Limb (tissue), 2 donors: ENCODE measurements at regions not wholly inside any gene's neighbourhood (a gene's known extent, or its start where the extent isn't known, plus 50 kb on each side); places are given as distances from the start of the nearest gene placed in this dataset.
"Not testable (repeated sequence)": the region's sequence is repeated elsewhere in the genome, so short reads cannot be mapped to it uniquely, and the experiment has no call there.

ENCODE experiments used
- DNase-seq, 2 donors: peaks; one replicate each; pipeline ENCODE4 v3.0.0-alpha.2; 2016; ENCODE audit errors: extremely low spot score in 2 of 2

DNA sequence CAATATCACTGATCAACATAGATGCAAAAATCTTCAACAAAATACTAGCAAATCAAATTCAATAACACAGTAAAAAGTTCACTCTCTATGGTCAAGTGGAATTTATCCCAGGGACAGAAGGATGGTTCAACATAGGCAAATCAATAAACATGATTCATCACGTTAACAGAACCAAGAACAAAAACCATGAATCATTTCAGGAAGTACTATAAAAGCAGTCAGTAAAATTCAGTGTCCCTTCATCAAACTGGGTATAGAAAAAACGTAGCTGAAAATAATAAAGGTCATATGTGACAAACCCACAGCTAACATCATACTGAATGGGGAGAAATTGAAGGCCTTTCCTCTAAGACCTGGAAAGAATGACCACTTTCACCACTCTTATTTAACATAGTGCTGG is 172.1 kb downstream of the POLR2M start:
- DNase-seq = no peak

DNA sequence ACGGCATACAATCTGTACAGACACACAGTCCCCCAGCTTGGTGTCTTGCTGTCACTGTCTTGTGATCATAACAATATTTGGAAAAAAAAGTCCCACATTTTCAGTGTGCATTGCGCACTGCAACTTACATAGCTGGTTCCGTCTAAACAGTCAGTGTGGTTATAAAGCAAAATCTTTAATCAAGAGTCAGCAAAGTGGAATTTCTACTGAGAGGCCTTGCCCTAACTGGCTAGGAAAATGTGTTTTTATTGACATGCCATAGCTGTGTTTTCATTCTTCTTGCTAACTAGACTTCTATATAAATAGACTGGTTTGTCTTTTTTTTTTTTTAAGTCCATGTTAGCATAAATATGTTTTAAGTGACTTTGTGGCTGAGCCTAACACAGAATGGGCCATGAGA is 174.8 kb downstream of the POLR2M start:
- DNase-seq = no peak

DNA sequence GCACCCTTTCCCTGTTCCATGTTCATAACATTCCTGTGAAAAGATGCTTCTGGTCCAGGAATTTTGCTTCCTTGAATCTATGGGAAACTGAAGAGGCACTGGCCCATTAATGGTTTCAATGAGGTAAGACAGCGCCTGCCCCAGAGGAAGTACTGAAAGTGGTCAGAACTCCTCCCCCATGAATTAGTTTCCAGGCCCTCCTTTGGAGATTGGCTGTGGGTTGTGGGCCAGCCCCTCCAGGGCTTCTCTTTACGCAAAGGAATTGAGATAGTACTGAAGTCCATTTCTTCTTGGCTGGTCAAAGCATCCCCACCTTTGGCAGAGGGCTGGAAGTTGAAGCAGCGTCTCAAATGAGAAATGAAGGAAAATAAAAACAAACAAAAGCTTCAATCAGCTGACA is 175.5 kb downstream of the POLR2M start:
- DNase-seq = no peak

DNA sequence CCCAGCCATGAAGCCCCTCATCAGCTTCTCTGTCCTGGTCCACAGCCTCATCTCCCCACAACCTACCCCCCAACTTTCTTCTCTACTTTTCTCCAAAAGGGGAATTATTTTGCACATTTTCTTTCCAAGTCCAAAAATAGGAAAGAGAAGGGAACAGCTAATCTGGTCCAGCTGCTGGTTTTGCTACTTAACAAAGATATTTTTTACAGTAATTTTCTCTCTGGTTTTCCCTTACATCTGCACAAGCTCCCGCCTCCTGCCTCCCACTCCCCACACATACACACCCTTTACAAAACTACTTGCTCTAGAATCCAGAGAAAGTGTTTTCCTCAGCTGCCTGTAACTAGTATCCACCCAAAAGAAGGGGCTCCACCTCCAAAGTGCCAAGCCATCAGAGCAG is 177.2 kb downstream of the POLR2M start:
- DNase-seq = peak in 1 of 2 donors; percentile 58

DNA sequence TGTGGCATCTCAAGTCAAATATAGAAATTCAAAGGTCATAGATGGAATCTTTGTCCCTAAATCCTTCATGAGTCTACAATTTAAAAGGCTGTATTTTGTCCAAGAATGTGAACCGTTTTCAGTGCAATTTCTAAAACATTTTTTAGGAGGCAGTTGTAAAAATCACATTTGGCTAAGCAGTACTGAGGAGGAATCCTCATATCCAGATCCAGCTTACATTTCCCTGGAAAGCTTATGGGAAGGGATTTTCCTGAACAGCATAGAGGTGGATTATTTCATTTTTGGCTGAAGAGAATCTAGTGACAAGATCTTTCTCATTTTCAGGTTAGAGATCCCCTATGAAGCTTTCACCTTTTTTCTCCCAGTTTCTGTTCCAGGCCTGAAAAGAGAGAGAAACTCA is 178.4 kb downstream of the POLR2M start:
- no peak for DNase-seq

DNA sequence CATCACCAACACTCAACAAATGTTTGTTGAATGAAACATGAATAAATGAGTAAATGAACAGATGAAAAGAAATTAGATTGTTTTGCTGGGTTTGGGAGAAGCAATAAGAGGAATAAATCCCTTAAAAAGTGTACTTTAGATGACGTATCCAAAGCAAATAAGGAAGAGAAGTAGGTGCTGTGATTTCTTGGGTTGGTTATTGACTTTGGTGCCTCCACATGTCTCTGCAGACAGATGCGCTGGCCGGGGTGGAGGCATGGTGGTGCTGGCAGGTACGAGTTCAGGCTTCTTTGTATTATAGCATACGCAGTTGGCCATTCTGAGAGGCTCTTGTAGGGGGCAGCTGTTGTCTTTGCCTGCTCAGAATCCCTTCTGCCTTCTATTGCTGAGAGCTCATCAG is 178.9 kb downstream of the POLR2M start:
- DNase-seq = no peak

DNA sequence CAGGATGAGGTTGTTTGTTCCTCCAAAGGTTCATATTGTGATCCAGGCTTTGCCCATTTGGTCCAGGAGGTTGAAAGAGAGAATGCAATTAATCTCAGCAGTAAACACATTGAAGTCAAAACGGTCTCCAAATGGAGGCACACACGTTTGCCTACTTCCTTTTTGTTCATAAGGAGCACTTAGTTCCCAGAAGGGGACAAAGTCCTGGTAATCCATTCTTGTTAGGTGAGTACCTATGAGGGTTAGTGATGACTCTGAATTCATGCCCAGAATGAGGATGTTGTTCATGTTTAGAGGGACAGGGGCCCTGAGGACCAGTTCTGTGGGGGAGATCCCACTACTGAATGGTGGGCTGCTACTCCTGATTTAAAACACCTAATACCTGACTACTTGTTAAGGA is 177.7 kb downstream of the ALDH1A2 start:
- DNase-seq = no peak

DNA sequence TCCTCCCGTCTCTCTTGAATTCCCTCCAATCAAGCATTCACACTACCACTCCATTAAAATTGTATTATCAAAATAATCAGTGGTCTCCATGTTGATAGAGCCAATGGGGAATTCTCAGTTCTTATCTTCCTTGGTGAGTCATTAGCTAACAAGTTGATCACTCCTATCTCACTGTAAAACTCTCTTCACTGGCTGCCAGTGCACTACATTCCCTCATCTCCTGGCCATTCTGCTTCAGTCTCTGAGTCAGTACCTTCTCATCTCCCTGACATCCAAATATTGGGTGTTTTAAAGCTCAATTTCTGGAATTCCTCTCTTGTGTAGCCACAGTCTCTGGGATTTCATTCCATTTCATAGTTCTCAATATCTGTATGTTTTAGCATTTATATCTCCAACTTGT is 175.2 kb downstream of the ALDH1A2 start:
- no peak for DNase-seq

DNA sequence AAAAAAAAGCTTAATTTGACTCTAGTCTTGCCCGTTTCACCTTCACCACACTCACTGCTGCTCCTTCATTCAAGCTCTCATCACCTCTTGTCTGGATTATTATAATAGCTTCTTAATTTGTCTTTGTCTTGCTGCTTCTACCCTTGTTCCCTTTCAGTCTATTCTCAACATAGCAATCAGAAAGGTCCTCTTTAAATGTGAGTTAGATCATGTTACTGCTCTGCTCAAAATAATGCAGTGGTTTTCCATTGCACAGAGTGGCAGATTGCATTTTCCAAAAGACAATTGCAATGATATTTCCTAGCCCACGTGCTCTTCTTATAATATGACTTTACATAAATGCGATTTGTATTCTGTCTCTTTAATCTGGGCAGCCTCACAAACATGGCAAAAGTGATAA is 174.6 kb downstream of the ALDH1A2 start:
- no peak for DNase-seq

DNA sequence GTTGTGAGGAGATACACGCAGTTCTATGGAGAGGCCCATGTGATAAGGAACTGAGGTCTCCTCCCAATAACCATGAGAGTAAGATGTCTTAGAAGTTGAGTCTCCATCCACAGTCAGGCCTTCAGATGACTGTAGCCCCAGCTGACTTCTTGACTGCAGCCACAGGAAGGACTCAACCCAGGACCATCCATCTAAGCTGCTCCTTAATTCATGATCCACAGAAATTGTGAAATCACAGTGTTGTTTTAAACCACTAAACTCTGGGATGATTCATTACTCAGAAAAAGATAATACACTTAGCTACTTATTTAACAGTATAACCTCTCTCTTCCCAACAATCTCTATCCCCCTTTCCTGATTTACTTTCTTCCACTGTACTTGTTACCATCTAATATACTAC is 173.3 kb downstream of the ALDH1A2 start:
- DNase-seq = no peak

DNA sequence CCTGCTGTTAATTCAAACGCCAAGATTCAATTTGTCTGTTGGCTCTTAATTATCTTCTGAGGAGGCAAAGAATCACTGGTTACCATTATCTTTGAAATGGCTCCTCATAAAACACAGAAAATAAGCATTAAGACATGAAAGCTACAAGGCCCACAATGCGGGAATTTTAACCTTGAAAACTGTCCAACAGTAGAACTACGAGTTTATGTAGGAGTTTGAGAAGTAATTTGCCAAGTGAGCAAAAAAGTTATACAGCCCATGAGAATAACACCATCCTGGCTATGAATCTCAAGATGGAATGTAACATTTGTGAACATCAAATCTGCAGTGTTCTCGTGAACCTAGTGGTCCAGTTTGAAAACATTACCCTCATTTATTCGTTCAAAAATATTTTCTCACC is 172.5 kb downstream of the ALDH1A2 start:
- DNase-seq = no peak

DNA sequence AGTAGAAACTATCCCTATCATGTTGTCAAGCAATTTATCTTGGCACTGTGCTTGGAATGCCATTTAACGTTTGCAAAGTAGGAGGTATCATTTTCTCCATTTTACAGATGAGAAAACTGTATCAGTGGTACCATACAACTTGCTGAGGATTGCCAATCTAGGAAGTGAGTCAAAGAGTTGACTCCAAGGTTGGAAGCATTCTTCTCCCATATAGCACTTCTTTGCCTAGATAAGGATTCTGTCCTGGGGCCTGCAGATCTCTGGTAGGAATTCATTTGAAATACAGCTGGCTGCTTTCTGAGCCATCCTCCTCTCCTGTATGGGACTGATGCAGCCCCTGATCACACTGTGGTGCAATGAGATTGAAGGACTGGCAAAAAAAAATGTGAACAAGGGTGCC is 170.2 kb downstream of the ALDH1A2 start:
- no peak for DNase-seq

DNA sequence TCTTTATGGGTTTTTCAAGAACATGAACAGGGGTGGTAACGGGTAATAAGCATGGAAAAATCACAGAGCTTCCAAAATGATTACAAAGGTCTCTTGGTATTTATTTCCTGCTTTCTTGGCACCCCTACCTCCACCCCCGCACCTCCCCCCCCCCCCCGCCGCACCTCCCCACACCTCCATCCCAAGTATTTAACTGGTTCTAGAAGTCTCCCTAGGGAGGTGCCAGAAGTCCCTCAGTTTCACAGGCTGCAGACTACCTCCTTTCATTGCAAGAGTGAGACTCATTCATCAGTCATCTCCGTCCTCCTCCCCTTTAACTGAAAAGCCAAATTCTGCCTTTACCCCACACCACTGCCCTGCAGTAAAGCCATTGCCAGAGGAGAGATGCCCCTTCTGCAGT is 169.4 kb downstream of the ALDH1A2 start:
- DNase-seq = no peak

DNA sequence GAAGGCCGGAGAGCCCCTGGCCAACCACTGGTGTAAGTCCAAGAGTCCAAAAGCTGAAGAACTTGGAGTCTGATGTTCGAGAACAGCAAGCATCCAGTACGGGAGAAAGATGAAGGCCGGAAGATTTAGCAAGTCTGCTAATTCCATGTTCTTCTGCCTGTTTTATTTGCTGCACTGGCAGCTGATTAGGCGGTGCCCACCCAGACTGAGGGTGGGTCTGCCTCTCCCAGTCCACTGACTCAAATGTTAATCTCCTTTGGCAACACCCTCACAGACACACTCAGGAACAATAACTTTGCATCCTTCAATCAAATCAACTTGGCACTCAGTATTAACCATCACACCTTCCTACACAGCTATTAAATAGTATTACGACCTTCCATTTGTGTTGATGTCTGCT is 168.6 kb downstream of the ALDH1A2 start:
- not testable (repeated sequence) for DNase-seq

DNA sequence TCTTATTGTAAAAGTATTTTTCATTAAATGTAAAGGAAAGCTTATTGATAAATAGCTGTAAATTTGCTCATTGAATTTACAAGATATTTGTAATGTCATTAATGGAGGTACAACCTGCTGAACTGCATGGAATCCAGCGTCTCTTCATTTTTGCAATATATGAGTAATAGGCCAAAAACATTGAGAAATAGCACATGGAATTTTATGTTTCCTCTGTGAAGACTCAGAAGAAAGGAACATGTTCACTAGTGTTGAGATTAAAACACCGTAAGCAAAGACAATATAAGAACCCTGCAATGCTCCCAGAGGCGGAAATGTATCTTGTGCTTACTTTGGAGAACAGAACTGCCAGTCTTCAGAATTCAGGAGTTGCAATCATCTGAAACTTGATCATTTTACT is 167.6 kb downstream of the ALDH1A2 start:
- DNase-seq = no peak

DNA sequence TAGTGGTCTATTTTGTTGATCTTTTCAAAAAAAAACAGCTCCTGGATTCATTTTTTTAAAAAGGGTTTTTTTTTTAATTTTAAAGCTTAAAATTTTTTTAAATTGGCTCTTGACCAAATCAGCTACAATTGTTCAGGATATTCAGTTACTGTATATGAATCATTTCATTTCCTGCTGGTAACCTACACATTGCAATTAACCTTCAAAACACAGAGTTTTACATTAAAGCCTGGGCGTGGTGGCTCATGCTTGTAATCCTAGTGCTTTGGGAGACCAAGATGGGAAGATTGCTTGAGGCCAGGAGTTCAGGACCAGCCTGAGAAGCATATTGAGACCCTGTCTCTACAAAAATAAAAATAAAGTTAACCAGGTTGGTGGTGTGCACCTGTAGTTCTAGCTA is 163.4 kb downstream of the ALDH1A2 start:
- DNase-seq = no peak
